OCI-LY7 (cell line): ENCODE measurements at regions not wholly inside any gene's neighbourhood (a gene's known extent, or its start where the extent isn't known, plus 50 kb on each side); places are given as distances from the start of the nearest gene placed in this dataset.

Source experiments
- BruUV-seq: library from RNA; stranded (reverse); fragments of 400-500 nt; replicated peaks from 2 replicates; lab custom pipeline; 2021; lab: Mats Ljungman, UMichigan
- CTCF ChIA-PET: fragments of 300-600 bp; sonication (Branson Sonifier 250); formaldehyde crosslinking; loops from one replicate; lab custom pipeline; 2022; ENCODE audit warnings: antibody characterized with exemption; ENCODE audit not compliant: unreplicated experiment; lab: Charles Lee
- POLR2A ChIA-PET: fragments of 300-600 bp; sonication (Branson Sonifier 250); formaldehyde crosslinking; loops from one replicate; lab custom pipeline; 2022; ENCODE audit warnings: antibody characterized with exemption; lab: Charles Lee
- DNase-seq: peaks from one replicate; pipeline ENCODE4 v3.0.0-alpha.2; 2015; ENCODE audit warnings: low spot score
- H2AFZ ChIP-seq: fragments of 200-600 bp; sonication (generic), shearing (Covaris generic); 2 replicates; pipeline ENCODE4 v1.6.1; 2014; ENCODE audit warnings: mild to moderate bottlenecking, antibody characterized with exemption, low read length, moderate library complexity
- H3K27ac ChIP-seq: fragments of 200-600 bp; sonication (generic); 2 replicates; pipeline ENCODE4 v1.5.1; 2014; ENCODE audit warnings: mixed run types, low read depth, mild to moderate bottlenecking, moderate library complexity, low read length, inconsistent platforms; ENCODE audit not compliant: poor library complexity, severe bottlenecking
- H3K36me3 ChIP-seq: fragments of 200-600 bp; sonication (generic); 2 replicates; pipeline ENCODE4 v1.6.1; 2014; ENCODE audit warnings: mild to moderate bottlenecking, antibody characterized with exemption, low read length, moderate library complexity, mixed read lengths; ENCODE audit not compliant: insufficient read depth
- H3K4me1 ChIP-seq: fragments of 200-600 bp; sonication (generic); 2 replicates; pipeline ENCODE4 v1.5.1; 2014; ENCODE audit warnings: mild to moderate bottlenecking, low read length; ENCODE audit not compliant: insufficient read depth, poor library complexity, severe bottlenecking
- H3K4me2 ChIP-seq: fragments of 200-600 bp; sonication (generic); 2 replicates; pipeline ENCODE4 v1.6.1; 2014; ENCODE audit warnings: mild to moderate bottlenecking, low read length
- H3K4me3 ChIP-seq: fragments of 200-600 bp; sonication (generic); 2 replicates; pipeline ENCODE4 v1.5.1; 2014; ENCODE audit warnings: mild to moderate bottlenecking, low read depth, low read length; ENCODE audit not compliant: poor library complexity, severe bottlenecking
- H3K79me2 ChIP-seq: fragments of 200-600 bp; sonication (generic); 2 replicates; pipeline ENCODE4 v1.6.1; 2016; ENCODE audit warnings: low read depth, mild to moderate bottlenecking, low read length, moderate library complexity, mixed read lengths; ENCODE audit not compliant: insufficient read depth
- H3K9me2 ChIP-seq: fragments of 200-600 bp; sonication (generic); 2 replicates; pipeline ENCODE4 v1.6.1; 2016; ENCODE audit warnings: mild to moderate bottlenecking, low read length, mixed read lengths; ENCODE audit not compliant: insufficient read depth
- H3K9me3 ChIP-seq: fragments of 200-600 bp; sonication (generic); 2 replicates; pipeline ENCODE4 v1.6.1; 2014; ENCODE audit warnings: mild to moderate bottlenecking, mixed run types, low read length, mixed read lengths
- H4K20me1 ChIP-seq: fragments of 200-600 bp; sonication (generic); 2 replicates; pipeline ENCODE4 v1.6.1; 2014; ENCODE audit warnings: mild to moderate bottlenecking, antibody characterized with exemption, low read length, moderate library complexity, mixed read lengths; ENCODE audit not compliant: insufficient read depth
- CTCF ChIP-seq: fragments of 200-600 bp; sonication (generic); conservative IDR thresholded peaks from 2 replicates; pipeline ENCODE4 v1.5.1; 2014; ENCODE audit warnings: mild to moderate bottlenecking, antibody characterized with exemption, low read length, moderate library complexity, mixed read lengths
- EZH2phosphoT487 ChIP-seq: fragments of 200-600 bp; sonication (generic); IDR thresholded peaks from 2 replicates; pipeline ENCODE4 v1.6.1; 2018; ENCODE audit warnings: low read depth, borderline replicate concordance, mild to moderate bottlenecking, mixed run types, antibody characterized with exemption, low read length, moderate library complexity, mixed read lengths
- intact Hi-C: fragments of 100-400 bp; cut with micrococcal nuclease; formaldehyde crosslinking; loops from one replicate; pipeline ENCODE4 v1.10.0; 2022; ENCODE audit not compliant: unreplicated experiment

GRCh38 chr15:96035091-96035490 lies 295.4 kb upstream of the NR2F2 start:
- intact Hi-C loops: no loop called here
- CTCF ChIA-PET: no interaction called here
- H3K27ac ChIP-seq: no peak overlapping the region

GRCh38 chr15:96035635-96036034 lies 294.9 kb upstream of the NR2F2 start:
- no peaks in the 10 kb centered on the region for H4K20me1 ChIP-seq
- H3K79me2 ChIP-seq: no peaks in the 10 kb centered on the region
- H3K36me3 ChIP-seq: no peaks in the 10 kb centered on the region
- CTCF ChIA-PET: no interaction called here
- DNase-seq: no peak
- TF ChIP-seq CTCF (no peak), EZH2phosphoT487 (no peak)
- no peak overlapping the region for H2AFZ ChIP-seq
- H3K27ac ChIP-seq: no peak overlapping the region
- no peaks in the 10 kb centered on the region for H3K4me1 ChIP-seq
- no peaks in the 10 kb centered on the region for H3K9me2 ChIP-seq
- no TSS peak for BruUV-seq
- H3K4me3 ChIP-seq: no peak overlapping the region
- intact Hi-C loops: no loop called here
- no peaks in the 10 kb centered on the region for H3K9me3 ChIP-seq
- POLR2A ChIA-PET: interaction anchor here (1.1 kb wide), 1 partner anchor 12 kb away, joined by 3 read pairs; no protein-coding TSS in a partner anchor
- H3K4me2 ChIP-seq: no peak overlapping the region

More at GRCh38 chr15:96035091-96035490, 295.4 kb upstream of the NR2F2 start:
- Histone ChIP-seq H3K36me3 (no peaks in the 10 kb centered on the region), H3K4me3 (no peak overlapping the region), H4K20me1 (no peaks in the 10 kb centered on the region), H3K9me3 (no peaks in the 10 kb centered on the region), H3K79me2 (no peaks in the 10 kb centered on the region), H2AFZ (no peak overlapping the region), H3K9me2 (no peaks in the 10 kb centered on the region), H3K4me2 (no peak overlapping the region), H3K4me1 (no peaks in the 10 kb centered on the region)
- DNase-seq: no peak
- TF ChIP-seq CTCF (no peak), EZH2phosphoT487 (no peak)
- POLR2A ChIA-PET: no interaction called here
- no TSS peak for BruUV-seq

GRCh38 chr15:96037584-96037983 lies 292.9 kb upstream of the NR2F2 start:
- ChIA-PET CTCF (no interaction called here), POLR2A (no interaction called here)
- intact Hi-C loops: no loop called here
- Histone ChIP-seq H3K4me2 (no peak overlapping the region), H3K27ac (no peak overlapping the region), H4K20me1 (no peaks in the 10 kb centered on the region), H2AFZ (no peak overlapping the region), H3K36me3 (no peaks in the 10 kb centered on the region), H3K9me2 (no peaks in the 10 kb centered on the region), H3K9me3 (no peaks in the 10 kb centered on the region), H3K4me1 (no peaks in the 10 kb centered on the region), H3K4me3 (no peak overlapping the region), H3K79me2 (no peaks in the 10 kb centered on the region)
- no TSS peak for BruUV-seq
- no peak for TF ChIP-seq EZH2phosphoT487
- TF ChIP-seq CTCF: no peak
- DNase-seq: no peak
